HepG2 (cell line): ENCODE measurements at regions not wholly inside any gene's neighbourhood (a gene's known extent, or its start where the extent isn't known, plus 50 kb on each side); places are given as distances from the start of the nearest gene placed in this dataset.

Experiments used
- ATAC-seq: fragments of 200-7000 bp; cut with Tn5 transposase; 3 replicates; pipeline ENCODE4 v1.9.1; 2020; ENCODE audit warnings: mild to moderate bottlenecking, moderate library complexity
- BruUV-seq: library from RNA; stranded (reverse); fragments of 400-500 nt; replicated peaks from 2 replicates; lab custom pipeline; 2021; lab: Mats Ljungman, UMichigan
- CTCF ChIA-PET: fragments of 300-600 bp; formaldehyde crosslinking; extraction: SDS; loops from one replicate; lab custom pipeline; 2021; ENCODE audit warnings: low total read pairs, inconsistent platforms, low intra/inter-chr PET ratio; lab: Yijun Ruan, JAX
- POLR2A ChIA-PET: fragments of 350-600 bp; sonication (Branson Sonifier 250); formaldehyde crosslinking; loops from one replicate; lab custom pipeline; 2020; ENCODE audit warnings: antibody characterized with exemption, inconsistent platforms; lab: Yijun Ruan, JAX
- DNase-seq: peaks from one replicate; pipeline ENCODE4 v3.0.0-alpha.2; 2015; ENCODE audit warnings: low spot score
- FAIRE-seq: peaks from 3 replicates; lab custom pipeline; 2011; peaks lifted over from hg19 to GRCh38; lab: Jason Lieb, UNC
- H2AFZ ChIP-seq: one replicate; pipeline ENCODE4 v1.6.1; 2011; ENCODE audit warnings: low read length, inconsistent platforms
- H3K27ac ChIP-seq: fragments of 300-600 bp; 3 replicates; pipeline ENCODE4 v1.8.0; 2011; ENCODE audit warnings: mixed run types, mild to moderate bottlenecking, mixed read lengths, low read length, inconsistent platforms; ENCODE audit not compliant: insufficient read depth; ENCODE audit errors: extremely low read length
- H3K27me3 ChIP-seq, 2 experiments: fragments of 200-600 bp in 1 of 2; 2 replicates in 1 of 2; 3 replicates in 1 of 2; pipeline versions ENCODE4 v1.6.0 to v1.8.0; 2011; ENCODE audit warnings: low read length in 2 of 2, mild to moderate bottlenecking in 2 of 2, moderate library complexity in 2 of 2, inconsistent platforms in 1 of 2; ENCODE audit not compliant: insufficient read depth in 2 of 2, control insufficient read depth in 1 of 2
- H3K36me3 ChIP-seq, 2 experiments: fragments of 200-600 bp in 1 of 2; replicated peaks in 1 of 2; 2 replicates in 1 of 2; 3 replicates in 1 of 2; pipeline versions ENCODE4 v1.5.1 to v1.8.0; 2011; ENCODE audit warnings: low read length in 2 of 2, inconsistent platforms in 1 of 2; ENCODE audit not compliant: insufficient read depth in 2 of 2, control insufficient read depth in 1 of 2
- H3K4me1 ChIP-seq: 2 replicates; pipeline ENCODE4 v1.5.1; 2012; ENCODE audit warnings: low read length, inconsistent platforms; ENCODE audit not compliant: insufficient read depth
- H3K4me2 ChIP-seq: 2 replicates; pipeline ENCODE4 v1.6.0; 2011; ENCODE audit warnings: low read depth, low read length, inconsistent platforms
- H3K4me3 ChIP-seq, 3 experiments: fragments of 200-600 bp in 1 of 3; sonication (generic), shearing (Covaris generic) in 1 of 3; replicated peaks in 1 of 3; 2 replicates each; pipeline ENCODE4 v1.5.1; 2011 to 2016; ENCODE audit warnings: low read length in 3 of 3, inconsistent platforms in 2 of 3, low read depth in 2 of 3, mild to moderate bottlenecking in 2 of 3, control low read depth in 1 of 3, mixed read lengths in 1 of 3; ENCODE audit not compliant: insufficient read depth in 1 of 3
- H3K79me2 ChIP-seq: one replicate; pipeline ENCODE4 v1.6.1; 2011; ENCODE audit warnings: low read length, inconsistent platforms; ENCODE audit not compliant: insufficient read depth
- H3K9ac ChIP-seq: 2 replicates; pipeline ENCODE4 v1.6.0; 2011; ENCODE audit warnings: mild to moderate bottlenecking, low read depth, low read length, inconsistent platforms; ENCODE audit not compliant: insufficient read depth
- H3K9me3 ChIP-seq: 2 replicates; pipeline ENCODE4 v1.5.1; 2012; ENCODE audit warnings: mild to moderate bottlenecking, low read length
- H4K20me1 ChIP-seq: 2 replicates; pipeline ENCODE4 v1.6.0; 2011; ENCODE audit warnings: inconsistent platforms, mild to moderate bottlenecking, low read length, moderate library complexity; ENCODE audit not compliant: insufficient read depth
- CENPBD1 ChIP-seq: sonication (generic); formaldehyde crosslinking; IDR thresholded peaks from 2 replicates; pipeline ENCODE4 v1.8.0; 2022; ENCODE audit warnings: missing genetic modification reagents, low read depth, mild to moderate bottlenecking, borderline replicate concordance
- CSRNP2 ChIP-seq: sonication (generic); formaldehyde crosslinking; conservative IDR thresholded peaks from 2 replicates; pipeline ENCODE4 v1.8.0; 2022; ENCODE audit warnings: low read depth, missing genetic modification reagents
- FOXK1 ChIP-seq: sonication (generic); formaldehyde crosslinking; IDR thresholded peaks from 2 replicates; pipeline ENCODE4 v1.4.0; 2020; ENCODE audit warnings: low read depth, missing genetic modification reagents, borderline replicate concordance
- GZF1 ChIP-seq: sonication (generic); formaldehyde crosslinking; IDR thresholded peaks from 2 replicates; pipeline ENCODE4 v1.5.1; 2020; ENCODE audit warnings: mild to moderate bottlenecking, missing genetic modification reagents
- HES4 ChIP-seq: sonication (generic); formaldehyde crosslinking; IDR thresholded peaks from 2 replicates; pipeline ENCODE4 v1.9.0; 2021; ENCODE audit warnings: mild to moderate bottlenecking, missing genetic modification reagents, borderline replicate concordance
- HNRNPUL1 ChIP-seq: fragments of 200-400 bp; formaldehyde crosslinking; IDR thresholded peaks from 2 replicates; pipeline ENCODE4 v1.6.1; 2017; ENCODE audit warnings: low read depth, mild to moderate bottlenecking, low read length, moderate library complexity
- SRSF4 ChIP-seq: fragments of 200-400 bp; formaldehyde crosslinking; IDR thresholded peaks from one replicate; pipeline ENCODE4 v1.6.1; 2018; ENCODE audit warnings: mild to moderate bottlenecking, low read depth, low read length, moderate library complexity; ENCODE audit not compliant: poor library complexity, severe bottlenecking
- TAF1 ChIP-seq: sonication (generic); formaldehyde crosslinking; IDR thresholded peaks from 2 replicates; pipeline ENCODE4 v1.4.0; 2020; ENCODE audit warnings: missing genetic modification reagents
- ZBTB8A ChIP-seq: sonication (generic); formaldehyde crosslinking; IDR thresholded peaks from 2 replicates; pipeline ENCODE4 v1.4.0; 2020; ENCODE audit warnings: mild to moderate bottlenecking, low read depth, missing genetic modification reagents, borderline replicate concordance
- ZNF282 ChIP-seq: fragments of 450-650 bp; IDR thresholded peaks from 2 replicates; pipeline ENCODE4 v1.6.1; 2018; ENCODE audit not compliant: partially characterized antibody
- ZNF414 ChIP-seq: sonication (generic); formaldehyde crosslinking; IDR thresholded peaks from 2 replicates; pipeline ENCODE4 v1.5.0; 2020; ENCODE audit warnings: missing genetic modification reagents
- ZNF556 ChIP-seq: sonication (generic); formaldehyde crosslinking; IDR thresholded peaks from 2 replicates; pipeline ENCODE4 v1.4.0; 2020; ENCODE audit warnings: mild to moderate bottlenecking, missing genetic modification reagents, borderline replicate concordance
- ZNF570 ChIP-seq: sonication (generic); formaldehyde crosslinking; IDR thresholded peaks from 2 replicates; pipeline ENCODE4 v1.4.0; 2020; ENCODE audit warnings: mild to moderate bottlenecking, missing genetic modification reagents, borderline replicate concordance
- WGBS: methylation state at CpG from one replicate; pipeline ENCODE4 v1.1.6; 2017; ENCODE audit warnings: low lambda C conversion rate; 5-methylcytosine and 5-hydroxymethylcytosine counted together
- in situ Hi-C: cut with HindIII; loops from 2 replicates; pipeline ENCODE4 v1.10.0; 2017; ENCODE audit warnings: low pct_unique_long_range_greater_than_20kb; ENCODE audit not compliant: extremely low pct_ligation_motif_present
- intact Hi-C: fragments of 100-400 bp; cut with micrococcal nuclease; formaldehyde crosslinking; loops from one replicate; pipeline ENCODE4 v1.10.0; 2022; ENCODE audit not compliant: unreplicated experiment
- TF ChIP-seq, protein P1 (sequence below): IDR thresholded peaks from 2 replicates; pipeline ENCODE4 v1.6.1; 2018; ENCODE audit warnings: missing genetic modification reagents, mild to moderate bottlenecking, missing compliant biosample characterization
- TF ChIP-seq, protein P2 (sequence below): sonication (generic); formaldehyde crosslinking; IDR thresholded peaks from 2 replicates; pipeline ENCODE4 v1.4.0; 2020; ENCODE audit warnings: mild to moderate bottlenecking, missing genetic modification reagents

GRCh38 chr5:116699332-116699731, 124.7 kb upstream of the SEMA6A start:
- intact Hi-C loops (no loop called here), in situ Hi-C loops (no loop called here)
- Histone ChIP-seq H4K20me1 (no peaks in the 10 kb centered on the region), H3K79me2 (no peaks in the 10 kb centered on the region), H3K9ac (no peak overlapping the region), H3K4me1 (no peaks in the 10 kb centered on the region), H2AFZ (no peak overlapping the region), H3K4me2 (no peak overlapping the region), H3K9me3 (no peaks in the 10 kb centered on the region), H3K36me3 (no peaks in the 10 kb centered on the region), H3K4me3 (no peak overlapping the region), H3K27me3 (peaks cover 0 to 5% of the 10 kb centered on the region in 2 experiments; a peak in 2 of 5 replicates), H3K27ac (no peak overlapping the region)
- FAIRE-seq: no peak
- no TSS peak for BruUV-seq
- POLR2A ChIA-PET: no interaction called here
- TF ChIP-seq FOXK1 (CRISPR knock-in tag) (no peak), SRSF4 (no peak), GZF1 (CRISPR knock-in tag) (no peak), HNRNPUL1 (no peak), HES4 (no peak), ZNF282 (no peak), ZNF556 (no peak), ZNF570 (CRISPR knock-in tag) (no peak), CSRNP2 (no peak), TAF1 (no peak), CENPBD1 (CRISPR knock-in tag) (no peak), ZBTB8A (CRISPR knock-in tag) (no peak), ZNF414 (CRISPR knock-in tag) (no peak)
- TF ChIP-seq, protein P1, sequence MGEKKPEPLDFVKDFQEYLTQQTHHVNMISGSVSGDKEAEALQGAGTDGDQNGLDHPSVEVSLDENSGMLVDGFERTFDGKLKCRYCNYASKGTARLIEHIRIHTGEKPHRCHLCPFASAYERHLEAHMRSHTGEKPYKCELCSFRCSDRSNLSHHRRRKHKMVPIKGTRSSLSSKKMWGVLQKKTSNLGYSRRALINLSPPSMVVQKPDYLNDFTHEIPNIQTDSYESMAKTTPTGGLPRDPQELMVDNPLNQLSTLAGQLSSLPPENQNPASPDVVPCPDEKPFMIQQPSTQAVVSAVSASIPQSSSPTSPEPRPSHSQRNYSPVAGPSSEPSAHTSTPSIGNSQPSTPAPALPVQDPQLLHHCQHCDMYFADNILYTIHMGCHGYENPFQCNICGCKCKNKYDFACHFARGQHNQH (CRISPR knock-in tag): no peak
- TF ChIP-seq, protein P2, sequence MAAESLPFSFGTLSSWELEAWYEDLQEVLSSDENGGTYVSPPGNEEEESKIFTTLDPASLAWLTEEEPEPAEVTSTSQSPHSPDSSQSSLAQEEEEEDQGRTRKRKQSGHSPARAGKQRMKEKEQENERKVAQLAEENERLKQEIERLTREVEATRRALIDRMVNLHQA (CRISPR knock-in tag): no peak
- WGBS: 38% methylated on average over 1 of the region's 1 CpG
- no peak for DNase-seq
- CTCF ChIA-PET: no interaction called here
- ATAC-seq: no peak
